Right lobe of liver (tissue), 4 donors: ENCODE measurements at regions not wholly inside any gene's neighbourhood (a gene's known extent, or its start where the extent isn't known, plus 50 kb on each side); places are given as distances from the start of the nearest gene placed in this dataset.

ENCODE experiments used
- POLR2A ChIP-seq: fragments of 450-650 bp; IDR thresholded peaks from one replicate; pipeline ENCODE4 v1.6.1; 2017; ENCODE audit warnings: antibody characterized with exemption, mild to moderate bottlenecking
- TF ChIP-seq, protein P1 (sequence below), 4 donors: fragments of 200-600 bp in 3 of 4; fragments of 450-650 bp in 1 of 4; IDR thresholded peaks; one replicate each; pipeline versions ENCODE4 v1.5.1 to v1.8.0; 2016 to 2022; ENCODE audit warnings: antibody characterized with exemption in 4 of 4, mild to moderate bottlenecking in 2 of 4
- donor health status: DM: no; HTN: no; CAD: no.
- donor health status: DM: no; HTN: no; CAD: no.
- donor health status: DM: no; HTN: yes; CAD: no.

DNA sequence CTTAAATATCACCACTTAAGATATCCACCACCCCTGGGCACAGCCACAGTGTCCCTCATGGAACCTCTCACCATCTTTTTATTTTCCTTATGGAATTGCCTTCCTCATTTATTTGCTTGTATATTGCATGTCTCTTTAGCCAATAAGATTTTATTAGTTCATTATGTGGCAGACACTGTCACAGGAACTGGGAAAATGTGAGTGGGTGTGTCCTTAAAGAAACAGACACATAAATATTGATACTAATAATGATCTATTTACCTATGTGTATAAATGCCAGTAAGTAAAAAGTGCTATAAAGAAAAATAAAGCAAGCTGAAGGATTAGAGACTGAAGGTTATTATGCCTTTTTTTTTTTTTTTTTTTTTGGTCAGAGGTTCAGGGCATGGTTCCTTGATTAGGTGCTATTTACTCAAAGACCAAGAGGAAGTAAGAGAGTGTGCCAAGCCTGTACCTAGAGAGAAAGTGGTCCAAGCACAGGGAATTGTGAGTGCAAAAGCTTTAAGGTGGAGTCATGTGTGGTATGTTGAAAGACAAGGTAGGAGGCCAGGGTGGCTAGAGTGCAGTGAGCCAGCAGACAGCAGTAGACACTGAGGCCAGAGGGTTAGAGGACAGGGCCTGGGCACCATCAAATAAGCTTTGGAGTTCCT, 589.0 kb downstream of the USP25 start:
- TF ChIP-seq, protein P1, sequence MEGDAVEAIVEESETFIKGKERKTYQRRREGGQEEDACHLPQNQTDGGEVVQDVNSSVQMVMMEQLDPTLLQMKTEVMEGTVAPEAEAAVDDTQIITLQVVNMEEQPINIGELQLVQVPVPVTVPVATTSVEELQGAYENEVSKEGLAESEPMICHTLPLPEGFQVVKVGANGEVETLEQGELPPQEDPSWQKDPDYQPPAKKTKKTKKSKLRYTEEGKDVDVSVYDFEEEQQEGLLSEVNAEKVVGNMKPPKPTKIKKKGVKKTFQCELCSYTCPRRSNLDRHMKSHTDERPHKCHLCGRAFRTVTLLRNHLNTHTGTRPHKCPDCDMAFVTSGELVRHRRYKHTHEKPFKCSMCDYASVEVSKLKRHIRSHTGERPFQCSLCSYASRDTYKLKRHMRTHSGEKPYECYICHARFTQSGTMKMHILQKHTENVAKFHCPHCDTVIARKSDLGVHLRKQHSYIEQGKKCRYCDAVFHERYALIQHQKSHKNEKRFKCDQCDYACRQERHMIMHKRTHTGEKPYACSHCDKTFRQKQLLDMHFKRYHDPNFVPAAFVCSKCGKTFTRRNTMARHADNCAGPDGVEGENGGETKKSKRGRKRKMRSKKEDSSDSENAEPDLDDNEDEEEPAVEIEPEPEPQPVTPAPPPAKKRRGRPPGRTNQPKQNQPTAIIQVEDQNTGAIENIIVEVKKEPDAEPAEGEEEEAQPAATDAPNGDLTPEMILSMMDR (IDR thresholded peaks at IDR 0.05): no peak
- no peak for TF ChIP-seq POLR2A
